ENCODE measurements at regions not wholly inside any gene's neighbourhood (a gene's known extent, or its start where the extent isn't known, plus 50 kb on each side); places are given as distances from the start of the nearest gene placed in this dataset.

DNA sequence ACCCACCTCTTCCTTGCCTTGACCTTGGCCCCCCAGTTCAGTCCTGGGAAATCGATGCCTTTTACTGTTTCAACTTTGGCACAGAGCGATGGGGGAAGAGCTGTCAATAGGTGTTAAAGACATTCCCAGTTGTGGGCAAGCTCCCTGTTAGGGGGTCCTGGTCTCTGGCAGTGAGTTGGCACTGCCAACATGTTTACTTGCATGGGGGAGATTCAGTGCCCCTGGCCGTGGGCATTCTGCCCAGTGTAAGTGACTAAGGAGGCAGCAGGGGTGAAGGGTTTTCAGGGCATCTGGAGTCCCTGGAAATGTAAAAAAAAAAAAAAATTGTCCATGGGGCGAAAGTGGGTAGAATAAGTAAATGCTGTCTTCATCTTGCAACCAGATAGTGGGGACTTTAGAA, 407.0 kb downstream of the PTPRU start:
- TF ChIP-seq EZH2 (IDR thresholded peaks at IDR 0.05) (no peak), EZH2phosphoT487 (IDR thresholded peaks at IDR 0.05) (no peak)
- TF ChIP-seq, protein P1, sequence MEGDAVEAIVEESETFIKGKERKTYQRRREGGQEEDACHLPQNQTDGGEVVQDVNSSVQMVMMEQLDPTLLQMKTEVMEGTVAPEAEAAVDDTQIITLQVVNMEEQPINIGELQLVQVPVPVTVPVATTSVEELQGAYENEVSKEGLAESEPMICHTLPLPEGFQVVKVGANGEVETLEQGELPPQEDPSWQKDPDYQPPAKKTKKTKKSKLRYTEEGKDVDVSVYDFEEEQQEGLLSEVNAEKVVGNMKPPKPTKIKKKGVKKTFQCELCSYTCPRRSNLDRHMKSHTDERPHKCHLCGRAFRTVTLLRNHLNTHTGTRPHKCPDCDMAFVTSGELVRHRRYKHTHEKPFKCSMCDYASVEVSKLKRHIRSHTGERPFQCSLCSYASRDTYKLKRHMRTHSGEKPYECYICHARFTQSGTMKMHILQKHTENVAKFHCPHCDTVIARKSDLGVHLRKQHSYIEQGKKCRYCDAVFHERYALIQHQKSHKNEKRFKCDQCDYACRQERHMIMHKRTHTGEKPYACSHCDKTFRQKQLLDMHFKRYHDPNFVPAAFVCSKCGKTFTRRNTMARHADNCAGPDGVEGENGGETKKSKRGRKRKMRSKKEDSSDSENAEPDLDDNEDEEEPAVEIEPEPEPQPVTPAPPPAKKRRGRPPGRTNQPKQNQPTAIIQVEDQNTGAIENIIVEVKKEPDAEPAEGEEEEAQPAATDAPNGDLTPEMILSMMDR (IDR thresholded peaks at IDR 0.05) = no peak

Measured in neural progenitor cell (in vitro differentiated cells).